ENCODE measurements at regions not wholly inside any gene's neighbourhood (a gene's known extent, or its start where the extent isn't known, plus 50 kb on each side); places are given as distances from the start of the nearest gene placed in this dataset.

GRCh38 chr2:17328161-17328560, 190.1 kb downstream of the RAD51AP2 start:
- TF ChIP-seq CTCF (IDR thresholded peaks at IDR 0.05) (no peak), POLR2AphosphoS5 (IDR thresholded peaks at IDR 0.05) (no peak), POLR2A (IDR thresholded peaks at IDR 0.05) (no peak), EP300 (IDR thresholded peaks at IDR 0.05) (no peak)

Data from stomach (tissue), 4 donors.